Hepatocyte (in vitro differentiated cells): ENCODE measurements at regions not wholly inside any gene's neighbourhood (a gene's known extent, or its start where the extent isn't known, plus 50 kb on each side); places are given as distances from the start of the nearest gene placed in this dataset.
A peak's percentile ranks its signal among the peaks of the same experiment; 100 is the strongest.

ENCODE experiments used
- DNase-seq: peaks from one replicate; pipeline ENCODE4 v3.0.0-alpha.2; 2016; ENCODE audit warnings: low spot score
- H2AFZ ChIP-seq: fragments of 200-600 bp; sonication (generic); 2 replicates; pipeline ENCODE4 v1.6.0; 2016; ENCODE audit warnings: antibody characterized with exemption, mild to moderate bottlenecking
- H3K27ac ChIP-seq: fragments of 200-600 bp; sonication (generic); 2 replicates; pipeline ENCODE4 v1.5.1; 2016; ENCODE audit warnings: mild to moderate bottlenecking
- H3K27me3 ChIP-seq: fragments of 200-600 bp; sonication (generic); 2 replicates; pipeline ENCODE4 v1.6.1; 2016
- H3K36me3 ChIP-seq: fragments of 200-600 bp; sonication (generic); replicated peaks from 2 replicates; pipeline ENCODE4 v1.5.1; 2016; ENCODE audit warnings: low read depth; ENCODE audit not compliant: insufficient read depth
- H3K4me1 ChIP-seq: fragments of 200-600 bp; sonication (generic); 2 replicates; pipeline ENCODE4 v1.5.1; 2016; ENCODE audit warnings: mild to moderate bottlenecking, moderate library complexity; ENCODE audit not compliant: insufficient read depth
- H3K4me2 ChIP-seq: fragments of 200-600 bp; sonication (generic); 2 replicates; pipeline ENCODE4 v1.6.0; 2016
- H3K4me3 ChIP-seq: fragments of 200-600 bp; sonication (generic); 2 replicates; pipeline ENCODE4 v1.5.1; 2016; ENCODE audit warnings: mild to moderate bottlenecking
- H3K79me2 ChIP-seq: fragments of 200-600 bp; sonication (generic); 2 replicates; pipeline ENCODE4 v1.6.0; 2017; ENCODE audit warnings: mild to moderate bottlenecking
- H3K9me2 ChIP-seq: fragments of 200-600 bp; sonication (generic); replicated peaks from 2 replicates; pipeline ENCODE4 v1.6.0; 2017; ENCODE audit warnings: mild to moderate bottlenecking; ENCODE audit not compliant: insufficient read depth
- H3K9me3 ChIP-seq: fragments of 200-600 bp; sonication (generic); 2 replicates; pipeline ENCODE4 v1.5.1; 2016; ENCODE audit warnings: low read depth, mild to moderate bottlenecking
- H4K20me1 ChIP-seq: fragments of 200-600 bp; sonication (generic); 2 replicates; pipeline ENCODE4 v1.6.0; 2016; ENCODE audit warnings: mild to moderate bottlenecking; ENCODE audit not compliant: insufficient read depth, poor library complexity, severe bottlenecking
- EZH2 ChIP-seq: fragments of 200-600 bp; sonication (generic); IDR thresholded peaks from 2 replicates; pipeline ENCODE4 v1.6.1; 2016; ENCODE audit warnings: antibody characterized with exemption, mild to moderate bottlenecking, borderline replicate concordance
- EZH2phosphoT487 ChIP-seq: fragments of 200-600 bp; sonication (generic); IDR thresholded peaks from one replicate; pipeline ENCODE4 v1.6.1; 2018; ENCODE audit warnings: antibody characterized with exemption, mild to moderate bottlenecking, low read depth, moderate library complexity; ENCODE audit not compliant: unreplicated experiment, severe bottlenecking
- WGBS: methylation state at CpG from one replicate; pipeline ENCODE4 v1.1.6; 2016; ENCODE audit warnings: low lambda C conversion rate; ENCODE audit errors: missing lambda C conversion rate; 5-methylcytosine and 5-hydroxymethylcytosine counted together
- TF ChIP-seq, protein P1 (sequence below): fragments of 200-600 bp; sonication (generic); IDR thresholded peaks from 2 replicates; pipeline ENCODE4 v1.5.1; 2016; ENCODE audit warnings: antibody characterized with exemption, mild to moderate bottlenecking; ENCODE audit not compliant: poor library complexity

GRCh38 chr18:37721544-37722522 lies 156.2 kb upstream of the CELF4 start:
- H3K79me2 ChIP-seq = no peaks in the 10 kb centered on the region
- no peaks in the 10 kb centered on the region for H3K9me2 ChIP-seq
- H3K4me3 ChIP-seq = no peak overlapping the region
- no peaks in the 10 kb centered on the region for H3K4me1 ChIP-seq
- 86% methylated on average over 11 of the region's 11 CpGs for WGBS
- no peak for TF ChIP-seq EZH2phosphoT487
- TF ChIP-seq, protein P1, sequence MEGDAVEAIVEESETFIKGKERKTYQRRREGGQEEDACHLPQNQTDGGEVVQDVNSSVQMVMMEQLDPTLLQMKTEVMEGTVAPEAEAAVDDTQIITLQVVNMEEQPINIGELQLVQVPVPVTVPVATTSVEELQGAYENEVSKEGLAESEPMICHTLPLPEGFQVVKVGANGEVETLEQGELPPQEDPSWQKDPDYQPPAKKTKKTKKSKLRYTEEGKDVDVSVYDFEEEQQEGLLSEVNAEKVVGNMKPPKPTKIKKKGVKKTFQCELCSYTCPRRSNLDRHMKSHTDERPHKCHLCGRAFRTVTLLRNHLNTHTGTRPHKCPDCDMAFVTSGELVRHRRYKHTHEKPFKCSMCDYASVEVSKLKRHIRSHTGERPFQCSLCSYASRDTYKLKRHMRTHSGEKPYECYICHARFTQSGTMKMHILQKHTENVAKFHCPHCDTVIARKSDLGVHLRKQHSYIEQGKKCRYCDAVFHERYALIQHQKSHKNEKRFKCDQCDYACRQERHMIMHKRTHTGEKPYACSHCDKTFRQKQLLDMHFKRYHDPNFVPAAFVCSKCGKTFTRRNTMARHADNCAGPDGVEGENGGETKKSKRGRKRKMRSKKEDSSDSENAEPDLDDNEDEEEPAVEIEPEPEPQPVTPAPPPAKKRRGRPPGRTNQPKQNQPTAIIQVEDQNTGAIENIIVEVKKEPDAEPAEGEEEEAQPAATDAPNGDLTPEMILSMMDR = no peak
- TF ChIP-seq EZH2 = no peak
- H3K9me3 ChIP-seq = no peaks in the 10 kb centered on the region
- H3K4me2 ChIP-seq = no peak overlapping the region
- DNase-seq = peak; percentile 24
- no peaks in the 10 kb centered on the region for H4K20me1 ChIP-seq
- H3K27ac ChIP-seq = peak overlapping the region; percentile 48
- no peaks in the 10 kb centered on the region for H3K27me3 ChIP-seq
- H2AFZ ChIP-seq = no peak overlapping the region
- no peaks in the 10 kb centered on the region for H3K36me3 ChIP-seq

- Histone ChIP-seq H3K36me3 (no peaks in the 10 kb centered on the region), H3K9me2 (no peaks in the 10 kb centered on the region), H3K79me2 (no peaks in the 10 kb centered on the region), H3K9me3 (no peaks in the 10 kb centered on the region), H3K27ac (no peak overlapping the region), H3K27me3 (no peaks in the 10 kb centered on the region), H3K4me1 (peaks cover 5% of the 10 kb centered on the region), H2AFZ (no peak overlapping the region), H3K4me3 (no peak overlapping the region), H4K20me1 (no peaks in the 10 kb centered on the region), H3K4me2 (no peak overlapping the region)
- DNase-seq = no peak
- TF ChIP-seq, protein P1 = no peak
- no peak for TF ChIP-seq EZH2phosphoT487
- no peak for TF ChIP-seq EZH2
- WGBS = 85% methylated on average over 4 of the region's 4 CpGs
Observed at GRCh38 chr18:37720663-37721062, 155.1 kb upstream of the CELF4 start.

DNA sequence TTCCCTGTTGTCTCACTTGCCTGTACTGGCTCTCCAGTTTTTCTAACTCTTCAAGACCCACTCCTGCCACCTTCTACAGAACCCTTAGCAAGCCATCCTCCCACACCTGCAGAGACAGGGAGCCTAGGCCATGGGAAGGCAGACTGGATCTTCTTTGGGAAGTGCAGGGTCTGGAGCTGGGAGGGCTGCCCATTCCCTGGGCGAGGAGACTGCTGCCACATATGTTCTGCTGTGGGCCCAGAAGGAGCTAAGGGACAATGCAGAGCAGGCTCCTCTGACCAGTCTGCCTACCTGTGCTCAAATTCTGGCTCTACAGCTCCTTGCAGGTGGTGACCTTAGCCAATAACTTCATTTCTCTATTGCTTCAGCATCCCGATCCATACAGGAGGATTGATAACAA lies 152.1 kb upstream of the CELF4 start:
- no peak for DNase-seq
- Histone ChIP-seq H2AFZ (no peak overlapping the region), H3K27ac (no peak overlapping the region), H3K4me3 (no peak overlapping the region), H3K79me2 (no peaks in the 10 kb centered on the region), H3K9me2 (no peaks in the 10 kb centered on the region), H3K4me2 (no peak overlapping the region), H4K20me1 (no peaks in the 10 kb centered on the region), H3K27me3 (no peaks in the 10 kb centered on the region), H3K4me1 (peaks cover 5% of the 10 kb centered on the region), H3K36me3 (no peaks in the 10 kb centered on the region), H3K9me3 (no peaks in the 10 kb centered on the region)
- TF ChIP-seq EZH2 (no peak), EZH2phosphoT487 (no peak)
- TF ChIP-seq, protein P1 = no peak
- 96% methylated on average over 2 of the region's 2 CpGs for WGBS
